HG02852 (cell line): ENCODE measurements at regions not wholly inside any gene's neighbourhood (a gene's known extent, or its start where the extent isn't known, plus 50 kb on each side); places are given as distances from the start of the nearest gene placed in this dataset.
"Not testable (repeated sequence)": the region's sequence is repeated elsewhere in the genome, so short reads cannot be mapped to it uniquely, and the experiment has no call there.

ENCODE experiments used
- ATAC-seq: cut with Tn5 transposase; IDR thresholded peaks from one replicate; pipeline ENCODE4 v1.9.1; 2021; ENCODE audit warnings: mild to moderate bottlenecking, moderate library complexity; ENCODE audit not compliant: unreplicated experiment

- ATAC-seq = no peak
Observed at GRCh38 chr2:225916692-225917091, 517.2 kb downstream of the NYAP2 start.

- no peak for ATAC-seq
Observed at GRCh38 chr2:225911019-225911418, 511.5 kb downstream of the NYAP2 start.

- ATAC-seq = no peak
Observed at GRCh38 chr2:225895126-225895525, 495.6 kb downstream of the NYAP2 start.

- ATAC-seq = no peak
Observed at GRCh38 chr2:225894236-225894980, 494.9 kb downstream of the NYAP2 start.

GRCh38 chr2:225893151-225893550 lies 493.6 kb downstream of the NYAP2 start:
- no peak for ATAC-seq

- ATAC-seq = no peak
Observed at GRCh38 chr2:225891771-225892170, 492.3 kb downstream of the NYAP2 start.

- no peak for ATAC-seq
Observed at GRCh38 chr2:225891013-225891412, 491.5 kb downstream of the NYAP2 start.

- ATAC-seq = no peak
Observed at GRCh38 chr2:225889452-225889851, 489.9 kb downstream of the NYAP2 start.

GRCh38 chr2:225867071-225867470 lies 467.6 kb downstream of the NYAP2 start:
- ATAC-seq = no peak

GRCh38 chr2:225865468-225865867 lies 466.0 kb downstream of the NYAP2 start:
- ATAC-seq = no peak

- no peak for ATAC-seq
Observed at GRCh38 chr2:225864394-225864793, 464.9 kb downstream of the NYAP2 start.

GRCh38 chr2:225842939-225843338 lies 443.4 kb downstream of the NYAP2 start:
- no peak for ATAC-seq

GRCh38 chr2:225841314-225841713 lies 441.8 kb downstream of the NYAP2 start:
- no peak for ATAC-seq

GRCh38 chr2:225837328-225837727 lies 437.8 kb downstream of the NYAP2 start:
- no peak for ATAC-seq

GRCh38 chr2:225824748-225825449 lies 425.4 kb downstream of the NYAP2 start:
- no peak for ATAC-seq

- ATAC-seq = no peak
Observed at GRCh38 chr2:225821351-225821750, 421.8 kb downstream of the NYAP2 start.

- no peak for ATAC-seq
Observed at GRCh38 chr2:225820826-225821225, 421.3 kb downstream of the NYAP2 start.

GRCh38 chr2:225814554-225814953 lies 415.0 kb downstream of the NYAP2 start:
- no peak for ATAC-seq

GRCh38 chr2:225806105-225806504 lies 406.6 kb downstream of the NYAP2 start:
- ATAC-seq = no peak

- ATAC-seq = not testable (repeated sequence)
Observed at GRCh38 chr2:225802076-225802475, 402.6 kb downstream of the NYAP2 start.

- ATAC-seq = no peak
Observed at GRCh38 chr2:225797394-225797793, 397.9 kb downstream of the NYAP2 start.

- no peak for ATAC-seq
Observed at GRCh38 chr2:225794652-225795400, 395.3 kb downstream of the NYAP2 start.
